ENCODE measurements at regions not wholly inside any gene's neighbourhood (a gene's known extent, or its start where the extent isn't known, plus 50 kb on each side); places are given as distances from the start of the nearest gene placed in this dataset.

GRCh38 chr10:117911684-117912083, 135.1 kb downstream of the RAB11FIP2 start:
- H3K4me3 ChIP-seq (ENCODE audit: low read length) = no peak overlapping the region

GRCh38 chr10:117914334-117914733, 132.4 kb downstream of the RAB11FIP2 start:
- no peak for TF ChIP-seq ZNF274 (IDR thresholded peaks at IDR 0.05; ENCODE audit: low read depth, low read length)

More at GRCh38 chr10:117911684-117912083, 135.1 kb downstream of the RAB11FIP2 start:
- no peak for TF ChIP-seq ZNF274 (IDR thresholded peaks at IDR 0.05; ENCODE audit: low read depth, low read length)

DNA sequence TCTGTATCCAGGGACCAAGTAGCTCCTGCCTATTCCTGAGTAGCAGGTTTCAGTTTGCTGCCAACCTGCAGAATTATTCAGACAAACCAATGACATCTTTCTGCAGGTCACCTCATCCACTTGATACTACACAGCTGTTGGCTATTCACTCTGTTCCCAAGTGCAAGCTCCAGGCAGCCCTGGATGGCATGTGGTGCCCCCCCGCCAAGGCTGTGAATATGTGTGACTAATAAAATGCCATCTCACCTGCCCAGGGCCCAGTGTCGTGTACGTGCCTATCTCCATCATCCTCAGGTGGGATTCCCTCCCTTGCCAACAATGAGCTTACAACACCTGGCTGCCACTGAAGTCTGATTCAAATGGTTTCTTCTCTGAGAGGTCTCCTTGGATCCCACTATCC, 125.8 kb downstream of the RAB11FIP2 start:
- H3K4me3 ChIP-seq (ENCODE audit: low read length) = no peak overlapping the region
- TF ChIP-seq ZNF274 (IDR thresholded peaks at IDR 0.05; ENCODE audit: low read depth, low read length) = no peak

More at GRCh38 chr10:117914334-117914733, 132.4 kb downstream of the RAB11FIP2 start:
- H3K4me3 ChIP-seq (ENCODE audit: low read length) = no peak overlapping the region

DNA sequence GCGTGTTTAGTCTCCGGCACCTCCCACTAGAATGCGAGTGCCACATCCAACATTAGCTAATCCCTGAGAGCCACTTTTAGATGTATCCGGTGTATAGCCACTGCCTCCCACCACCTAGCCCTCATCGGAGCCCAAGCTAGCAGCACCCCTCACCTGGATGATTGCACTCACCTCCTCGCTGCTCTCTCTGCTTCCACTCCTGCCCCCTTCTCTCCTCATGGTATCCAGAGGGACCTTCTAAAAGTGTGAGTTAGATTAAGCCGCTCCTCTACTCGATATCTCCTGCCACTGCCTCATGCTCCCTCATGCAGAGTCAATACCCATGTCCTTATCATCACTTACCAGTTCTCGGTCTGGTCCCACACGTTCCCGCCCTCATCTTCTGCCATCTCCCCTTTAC, 125.3 kb downstream of the RAB11FIP2 start:
- no peak overlapping the region for H3K4me3 ChIP-seq (ENCODE audit: low read length)
- no peak for TF ChIP-seq ZNF274 (IDR thresholded peaks at IDR 0.05; ENCODE audit: low read depth, low read length)

- TF ChIP-seq ZNF274 (IDR thresholded peaks at IDR 0.05; ENCODE audit: low read depth, low read length) = no peak
- H3K4me3 ChIP-seq (ENCODE audit: low read length) = no peak overlapping the region
These were observed 121.9 kb downstream of the RAB11FIP2 start for GRCh38 chr10:117924820-117925219.

GRCh38 chr10:117925369-117925768, 121.4 kb downstream of the RAB11FIP2 start:
- no peak overlapping the region for H3K4me3 ChIP-seq (ENCODE audit: low read length)
- no peak for TF ChIP-seq ZNF274 (IDR thresholded peaks at IDR 0.05; ENCODE audit: low read depth, low read length)

DNA sequence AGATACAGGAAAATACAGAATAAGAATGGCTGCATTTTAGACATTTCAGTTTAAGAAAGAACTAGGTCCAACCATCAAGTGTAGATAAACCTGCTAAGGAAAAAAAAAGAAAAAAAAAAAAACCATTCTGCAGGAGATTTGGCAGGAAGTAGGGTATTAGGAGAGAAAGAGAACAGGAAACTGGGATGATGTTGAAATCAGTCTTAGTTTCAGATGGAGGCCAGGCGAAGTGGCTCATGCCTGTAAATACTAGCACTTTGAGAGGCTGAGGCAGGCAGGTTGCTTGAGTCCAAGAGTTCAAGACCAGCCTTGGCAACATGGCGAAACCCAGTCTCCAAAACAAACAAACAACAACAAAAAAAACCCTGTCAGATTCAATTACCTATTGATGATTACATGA, 120.2 kb downstream of the RAB11FIP2 start:
- TF ChIP-seq ZNF274 (IDR thresholded peaks at IDR 0.05; ENCODE audit: low read depth, low read length) = no peak
- H3K4me3 ChIP-seq (ENCODE audit: low read length) = no peak overlapping the region

- no peak for TF ChIP-seq ZNF274 (IDR thresholded peaks at IDR 0.05; ENCODE audit: low read depth, low read length)
- no peak overlapping the region for H3K4me3 ChIP-seq (ENCODE audit: low read length)
These were observed 119.4 kb downstream of the RAB11FIP2 start for GRCh38 chr10:117927332-117927731.

DNA sequence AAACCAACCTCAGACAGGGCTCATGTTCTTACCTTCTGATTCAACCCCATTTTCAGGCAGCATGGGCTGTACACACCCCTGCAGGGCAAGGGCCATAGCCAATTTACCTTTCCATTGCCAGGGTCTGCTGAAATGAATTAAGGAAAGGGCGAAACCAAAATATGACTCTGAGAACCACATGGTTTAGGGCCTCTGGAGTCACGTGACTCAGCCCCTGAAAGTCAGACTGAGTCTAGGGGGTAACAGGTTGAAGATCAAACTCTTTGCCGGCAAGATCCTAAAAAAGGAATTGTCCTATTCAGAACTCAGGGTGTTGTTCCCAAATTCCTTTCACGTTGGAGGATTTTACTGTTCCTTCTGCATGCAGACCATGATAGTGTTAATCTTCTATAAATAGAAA, 118.9 kb downstream of the RAB11FIP2 start:
- no peak overlapping the region for H3K4me3 ChIP-seq (ENCODE audit: low read length)
- no peak for TF ChIP-seq ZNF274 (IDR thresholded peaks at IDR 0.05; ENCODE audit: low read depth, low read length)

DNA sequence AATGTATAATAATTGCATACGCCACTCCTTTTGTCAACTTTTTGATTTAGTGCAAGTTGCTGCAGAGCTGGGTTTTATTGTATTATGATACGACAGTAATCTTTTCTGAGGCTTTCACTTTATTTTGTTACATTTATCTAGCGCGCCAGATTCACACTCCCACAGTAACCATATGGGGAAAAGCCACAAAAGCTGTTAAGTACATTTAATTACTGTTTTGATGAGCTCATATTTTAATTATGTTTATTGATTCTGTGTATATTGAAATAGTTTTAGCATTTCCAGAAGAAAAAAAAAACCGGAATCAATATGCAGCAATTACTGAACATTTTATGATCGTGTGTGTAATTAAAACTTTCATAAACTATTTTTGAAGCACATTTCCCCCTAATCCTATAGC, 118.5 kb downstream of the RAB11FIP2 start:
- TF ChIP-seq ZNF274 (IDR thresholded peaks at IDR 0.05; ENCODE audit: low read depth, low read length) = no peak
- no peak overlapping the region for H3K4me3 ChIP-seq (ENCODE audit: low read length)

DNA sequence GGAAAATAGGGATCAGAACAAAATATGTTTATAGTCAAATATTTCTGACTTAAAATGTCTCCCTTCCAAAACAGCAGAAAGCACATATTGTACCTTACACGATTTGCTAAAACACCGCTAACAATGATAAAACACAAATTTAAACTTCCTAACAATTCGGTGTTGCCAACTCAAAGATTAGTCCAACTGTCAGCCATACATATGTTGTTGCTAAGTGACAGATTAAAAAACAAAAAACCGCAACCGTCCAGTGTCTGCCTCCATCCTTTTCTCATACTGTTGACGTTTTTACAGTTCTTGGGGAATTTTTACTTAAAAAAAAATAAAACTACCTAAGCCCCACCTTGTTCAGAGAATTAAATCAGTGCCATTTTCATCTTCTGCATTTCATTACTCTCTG, 118.0 kb downstream of the RAB11FIP2 start:
- TF ChIP-seq ZNF274 (IDR thresholded peaks at IDR 0.05; ENCODE audit: low read depth, low read length) = no peak
- H3K4me3 ChIP-seq (ENCODE audit: low read length) = no peak overlapping the region

GRCh38 chr10:117929327-117930067, 117.2 kb downstream of the RAB11FIP2 start:
- no peak for TF ChIP-seq ZNF274 (IDR thresholded peaks at IDR 0.05; ENCODE audit: low read depth, low read length)
- no peak overlapping the region for H3K4me3 ChIP-seq (ENCODE audit: low read length)

DNA sequence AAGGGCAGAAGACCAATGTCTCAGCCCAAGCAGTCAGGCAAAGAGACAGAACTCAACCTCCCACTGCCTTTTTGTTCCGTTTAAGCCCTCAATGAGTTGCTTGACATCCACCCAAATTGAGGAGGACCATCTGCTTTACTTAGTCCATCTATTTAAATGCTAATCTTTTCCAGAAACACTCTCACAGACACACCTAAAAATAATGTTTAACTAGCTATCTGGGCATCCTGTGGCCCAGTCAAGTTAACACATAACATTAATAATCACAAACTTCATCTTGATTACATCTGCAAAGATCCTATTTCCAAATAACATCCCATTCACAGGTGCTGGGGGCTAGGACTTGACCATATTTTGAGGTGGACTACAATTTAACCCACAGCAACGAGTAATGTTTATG, 115.7 kb downstream of the RAB11FIP2 start:
- TF ChIP-seq ZNF274 (IDR thresholded peaks at IDR 0.05; ENCODE audit: low read depth, low read length) = no peak
- no peak overlapping the region for H3K4me3 ChIP-seq (ENCODE audit: low read length)

- TF ChIP-seq ZNF274 (IDR thresholded peaks at IDR 0.05; ENCODE audit: low read depth, low read length) = no peak
- H3K4me3 ChIP-seq (ENCODE audit: low read length) = no peak overlapping the region
These were observed 113.7 kb downstream of the RAB11FIP2 start for GRCh38 chr10:117933036-117933435.

DNA sequence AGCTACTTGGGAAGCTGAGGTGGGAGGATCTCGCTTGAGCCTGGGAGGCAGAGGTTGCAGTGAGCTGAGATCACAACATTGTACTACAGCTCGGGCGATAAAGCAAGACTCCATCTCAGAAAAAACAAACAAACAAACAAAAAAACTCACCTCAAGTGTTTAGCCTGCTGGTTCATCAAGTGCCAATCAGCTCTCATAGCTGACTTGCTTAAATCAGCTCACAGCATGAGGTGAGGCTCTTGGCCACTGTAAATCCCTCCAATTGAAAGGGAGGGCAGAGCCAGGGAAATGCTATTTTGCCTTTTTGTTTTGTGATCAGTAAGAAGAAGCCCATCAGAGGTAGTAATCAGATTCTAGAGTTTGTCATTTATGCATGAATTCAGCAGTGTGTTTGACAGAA, 112.3 kb downstream of the RAB11FIP2 start:
- TF ChIP-seq ZNF274 (IDR thresholded peaks at IDR 0.05; ENCODE audit: low read depth, low read length) = no peak
- H3K4me3 ChIP-seq (ENCODE audit: low read length) = no peak overlapping the region

DNA sequence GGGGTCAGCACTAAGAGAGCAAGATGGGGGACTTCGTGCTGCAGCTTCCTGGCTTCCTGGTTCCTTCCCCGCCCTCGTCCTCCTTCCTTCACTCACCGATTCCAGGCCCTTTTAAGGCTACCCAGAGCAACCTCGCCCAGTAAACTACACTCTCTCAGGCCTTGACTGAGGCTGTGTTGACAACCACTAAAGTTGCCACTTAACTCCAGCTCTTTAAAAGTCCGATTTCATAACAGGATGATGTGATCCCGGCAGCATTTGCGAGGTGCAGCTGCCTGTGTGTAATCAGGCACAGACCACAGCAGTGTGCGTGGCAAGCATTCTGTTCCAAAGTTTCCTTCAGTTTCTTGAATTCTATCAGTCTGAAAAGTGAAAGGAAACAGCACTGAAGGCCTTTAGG, 110.6 kb downstream of the RAB11FIP2 start:
- no peak for TF ChIP-seq ZNF274 (IDR thresholded peaks at IDR 0.05; ENCODE audit: low read depth, low read length)
- H3K4me3 ChIP-seq (ENCODE audit: low read length) = no peak overlapping the region

Measured in GM08714 (cell line).